Suppressor macrophage treated with lipopolysaccharide for 4 hours (primary cell): ENCODE measurements at regions not wholly inside any gene's neighbourhood (a gene's known extent, or its start where the extent isn't known, plus 50 kb on each side); places are given as distances from the start of the nearest gene placed in this dataset.
A peak's percentile ranks its signal among the peaks of the same experiment; 100 is the strongest.

Experiments
- DNase-seq: peaks from one replicate; pipeline ENCODE4 v3.0.0-alpha.2; 2020

- no peak for DNase-seq
Observed at GRCh38 chr11:11038352-11038751, 180.5 kb upstream of the ZBED5 start.

GRCh38 chr11:11036848-11037732 is 179.2 kb upstream of the ZBED5 start:
- peak; percentile 52 for DNase-seq

- DNase-seq = no peak
Observed at GRCh38 chr11:11036185-11036847, 178.5 kb upstream of the ZBED5 start.

- DNase-seq = no peak
Observed at GRCh38 chr11:11035331-11035730, 177.5 kb upstream of the ZBED5 start.

- DNase-seq = no peak
Observed at GRCh38 chr11:11034476-11034875, 176.6 kb upstream of the ZBED5 start.

DNA sequence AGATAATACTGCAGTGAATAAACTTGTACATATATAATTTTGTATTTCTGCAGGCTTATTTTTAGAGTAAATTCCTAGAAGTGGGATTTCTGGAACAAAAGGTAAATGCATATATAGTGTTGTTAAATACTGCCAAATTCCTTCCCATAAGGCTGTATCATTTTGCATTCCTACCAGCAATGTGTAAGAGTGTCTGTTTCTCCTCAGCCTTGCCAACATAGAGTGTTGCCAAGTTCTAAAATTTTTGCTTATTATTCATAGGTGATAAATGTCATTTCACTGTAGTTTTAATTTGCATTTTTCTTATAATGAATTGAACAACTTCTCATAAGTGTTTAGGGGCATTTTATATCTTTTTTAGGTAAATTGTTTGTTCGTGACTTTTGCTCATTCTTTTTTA is 174.2 kb upstream of the ZBED5 start:
- DNase-seq = no peak

DNA sequence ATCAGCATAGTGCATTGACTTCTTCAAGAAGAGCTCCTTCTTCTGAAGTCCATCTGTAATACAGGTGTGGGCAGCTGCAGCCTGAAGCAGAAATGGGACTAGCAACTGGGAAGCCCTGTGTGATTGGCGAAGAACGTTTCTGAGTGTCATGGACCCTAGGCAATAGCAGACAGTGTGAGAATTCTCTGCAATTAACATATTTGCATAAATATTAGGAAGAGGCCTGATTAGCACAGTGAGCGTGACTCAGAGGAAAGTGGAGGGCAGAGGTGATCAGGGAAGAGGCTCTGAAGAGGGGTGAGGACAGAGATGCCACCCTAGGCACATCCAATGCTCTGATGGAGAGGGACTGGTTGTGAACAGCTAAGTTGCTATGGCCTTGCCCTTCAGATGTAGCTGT is 171.2 kb upstream of the ZBED5 start:
- DNase-seq = no peak

DNA sequence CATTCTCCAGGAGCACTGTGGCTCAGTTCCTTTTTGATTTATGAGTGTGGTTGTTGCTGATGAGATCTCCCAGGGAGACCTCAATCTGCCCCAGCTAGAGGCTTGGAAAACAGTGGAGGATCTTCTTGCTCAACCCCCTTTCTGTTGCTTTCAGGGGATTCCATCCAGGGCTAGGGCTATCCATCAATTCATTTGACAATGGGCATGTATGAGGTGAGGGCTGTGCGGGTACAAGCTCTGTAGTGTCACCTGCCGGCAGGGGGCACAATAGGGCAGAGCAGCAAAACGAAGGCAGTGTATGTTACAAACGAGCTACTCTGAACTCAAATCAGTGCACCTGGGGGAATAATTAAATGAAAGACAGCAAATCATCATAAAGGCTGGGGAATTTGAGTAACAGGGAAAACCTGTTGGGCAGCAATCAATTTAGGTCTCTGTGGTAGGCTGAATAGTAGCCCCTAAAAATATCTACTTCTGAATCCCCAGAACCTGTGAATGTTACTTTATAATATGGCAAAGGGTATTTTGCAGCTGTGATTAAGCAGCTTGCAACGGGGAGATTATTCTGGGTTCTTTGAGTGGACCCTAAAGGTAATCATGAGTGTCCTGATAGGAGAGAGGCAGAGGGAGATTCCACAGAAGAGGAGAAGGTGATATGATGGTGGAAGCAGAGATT is 170.3 kb upstream of the ZBED5 start:
- DNase-seq = peak; percentile 68

DNA sequence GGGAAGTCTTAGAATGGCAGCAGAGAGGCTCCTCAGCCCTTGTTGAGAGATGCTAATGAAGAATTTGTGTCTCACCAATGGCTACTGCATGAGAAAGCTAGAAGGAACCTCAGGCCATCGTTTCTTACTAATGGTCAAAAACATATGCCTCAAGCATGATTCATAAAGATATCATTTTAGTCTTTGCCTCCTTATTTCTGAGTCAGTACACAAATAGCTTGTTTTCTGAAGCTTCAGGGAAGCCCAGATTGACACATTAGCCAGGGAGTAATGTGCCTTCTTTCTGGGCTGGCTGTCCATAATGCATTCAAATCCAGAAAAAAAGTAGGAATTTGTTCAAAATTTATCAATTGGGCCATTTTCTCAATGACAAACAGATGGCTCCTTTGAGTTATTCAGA is 169.4 kb upstream of the ZBED5 start:
- no peak for DNase-seq

GRCh38 chr11:11025087-11025486 is 167.2 kb upstream of the ZBED5 start:
- peak; percentile 73 for DNase-seq

- DNase-seq = peak; percentile 59
Observed at GRCh38 chr11:11022125-11022730, 164.4 kb upstream of the ZBED5 start.

GRCh38 chr11:11021563-11021962 is 163.7 kb upstream of the ZBED5 start:
- DNase-seq = no peak

DNA sequence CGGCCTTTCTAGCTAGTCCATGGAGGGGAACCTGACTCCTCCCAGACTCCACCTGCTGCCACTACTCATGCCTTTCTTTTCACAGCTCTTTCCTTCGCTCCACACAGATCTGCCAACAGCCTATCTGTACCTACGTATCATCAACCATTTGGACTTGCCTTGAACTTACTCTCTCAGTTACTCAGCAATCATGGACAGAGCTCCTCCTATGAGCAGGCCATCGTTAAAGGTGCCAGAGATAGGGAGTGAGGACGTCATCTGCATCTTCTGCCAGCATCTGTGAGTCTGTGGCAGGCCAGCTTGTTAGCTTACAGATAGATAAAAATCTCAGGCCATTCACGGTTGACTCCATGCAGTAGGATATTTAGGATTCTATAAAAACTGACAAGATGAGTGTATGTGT is 162.9 kb upstream of the ZBED5 start:
- DNase-seq = no peak

DNA sequence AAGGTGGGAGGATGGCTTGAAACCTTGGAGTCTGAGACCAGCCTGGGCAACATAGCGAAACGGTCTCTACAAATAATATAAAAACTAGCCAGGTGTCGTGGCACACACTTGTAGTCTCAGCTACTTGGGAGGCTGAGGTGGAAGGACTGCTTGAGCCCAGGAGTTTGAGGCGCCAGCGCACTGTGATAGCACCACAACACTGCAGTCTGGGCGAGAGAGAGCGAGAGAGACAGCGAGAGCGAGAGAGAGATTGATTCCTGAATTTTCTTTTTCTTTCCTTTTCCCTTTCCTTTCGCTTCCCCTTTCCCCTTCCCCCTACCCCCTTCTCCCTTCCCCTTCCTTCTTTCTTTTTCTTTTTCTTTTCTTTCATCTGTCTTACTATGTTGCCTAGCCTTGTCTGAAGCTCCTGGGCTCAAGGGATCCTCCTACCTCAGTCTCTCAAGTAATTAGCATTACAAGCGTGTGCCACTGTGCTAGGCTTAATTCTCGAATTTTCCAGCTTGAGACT is 162.4 kb upstream of the ZBED5 start:
- DNase-seq = no peak

- DNase-seq = no peak
Observed at GRCh38 chr11:11016943-11017342, 159.1 kb upstream of the ZBED5 start.

GRCh38 chr11:11016068-11016467 is 158.2 kb upstream of the ZBED5 start:
- DNase-seq = no peak

GRCh38 chr11:11011617-11012016 is 153.8 kb upstream of the ZBED5 start:
- no peak for DNase-seq

GRCh38 chr11:11010624-11011127 is 152.8 kb upstream of the ZBED5 start:
- peak; percentile 39 for DNase-seq

GRCh38 chr11:11009179-11009578 is 151.3 kb upstream of the ZBED5 start:
- no peak for DNase-seq

- no peak for DNase-seq
Observed at GRCh38 chr11:11004069-11004468, 146.2 kb upstream of the ZBED5 start.

DNA sequence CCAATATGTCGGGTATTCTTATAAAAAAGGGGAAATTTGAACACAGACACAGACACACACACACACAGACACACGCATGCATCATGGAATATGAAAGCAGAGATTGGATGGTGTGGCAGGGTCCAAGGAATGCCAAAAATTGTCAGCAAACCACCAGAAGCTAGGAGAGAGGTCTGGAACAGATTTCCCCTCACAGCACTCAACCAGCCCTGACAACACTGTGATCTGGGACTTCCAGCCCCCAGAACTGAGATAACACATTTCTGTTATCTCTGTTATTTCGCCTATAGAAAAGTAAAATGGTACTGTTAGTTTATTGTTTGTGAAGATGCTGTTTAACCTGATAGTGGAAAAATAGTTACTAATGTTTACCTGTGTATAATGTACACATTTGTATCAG is 145.4 kb upstream of the ZBED5 start:
- DNase-seq = no peak

DNA sequence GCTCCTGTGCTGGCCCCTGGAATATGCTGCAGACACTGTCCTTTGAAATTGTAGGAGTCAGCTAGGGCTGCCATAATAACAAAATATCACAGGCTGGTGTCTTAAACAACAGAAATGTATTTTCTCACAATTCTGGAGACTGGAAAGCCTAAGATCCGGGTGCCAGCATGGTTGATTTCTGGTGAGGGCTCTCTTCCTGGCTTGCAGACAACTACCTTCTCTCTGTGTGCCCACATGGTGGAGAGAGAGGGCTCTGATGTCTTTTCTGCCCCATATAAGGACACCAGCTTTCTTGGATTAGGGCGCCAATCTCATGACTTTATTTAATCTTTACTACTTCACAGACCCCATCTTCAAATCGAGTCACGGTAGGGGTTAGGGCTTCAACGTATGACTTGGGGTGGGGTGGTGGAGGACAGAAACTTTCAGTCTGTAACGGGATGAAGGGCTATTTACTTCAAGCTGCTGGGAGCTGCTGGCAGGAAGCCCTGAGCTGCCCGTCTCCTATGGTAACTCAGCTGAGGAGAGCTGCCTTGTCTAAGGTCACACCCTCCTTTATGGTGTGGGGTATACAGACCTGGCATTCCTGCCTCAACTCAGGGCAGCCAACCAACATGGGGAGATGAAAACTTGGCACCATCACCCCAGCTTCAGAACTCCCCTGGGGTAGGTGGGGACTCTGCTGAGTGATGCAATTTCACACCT is 142.9 kb upstream of the ZBED5 start:
- DNase-seq = no peak
